ENCODE measurements at regions not wholly inside any gene's neighbourhood (a gene's known extent, or its start where the extent isn't known, plus 50 kb on each side); places are given as distances from the start of the nearest gene placed in this dataset.

DNA sequence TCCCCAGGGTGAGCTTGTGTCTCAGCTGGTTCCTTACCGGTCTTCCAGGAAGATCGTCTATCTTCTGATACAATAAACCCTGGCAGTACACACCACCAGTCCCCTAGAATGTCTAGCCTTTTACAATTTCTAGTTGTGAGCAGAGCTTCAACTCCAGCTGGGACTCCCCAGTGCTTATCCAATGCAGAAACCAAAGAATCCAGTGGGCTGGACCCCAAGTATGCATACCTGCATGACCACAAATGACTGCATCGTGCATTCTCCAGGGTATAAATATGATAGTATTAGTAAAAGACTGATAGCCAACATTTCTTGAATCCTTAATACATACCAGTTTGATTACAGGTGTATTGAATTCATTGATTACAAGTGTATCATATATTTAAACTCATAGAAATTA, 176.0 kb downstream of the SATB1 start:
- FAIRE-seq, result no peak
- no peak overlapping the region for H3K4me3 ChIP-seq (ENCODE audit: insufficient read depth, low read depth, low read length)
- Mint-ChIP-seq H3K27ac (ENCODE audit: unreplicated experiment) (no peak overlapping the region), H3K4me3 (ENCODE audit: unreplicated experiment) (no peak overlapping the region), H3K9me3 (ENCODE audit: unreplicated experiment) (peaks cover 3% of the 10 kb centered on the region), H3K4me1 (ENCODE audit: low read depth, unreplicated experiment) (peaks cover 6% of the 10 kb centered on the region), H3K27me3 (ENCODE audit: low read depth, unreplicated experiment) (no peaks in the 10 kb centered on the region), H3K36me3 (ENCODE audit: low read depth, unreplicated experiment) (peaks cover 2% of the 10 kb centered on the region)
- H3K4me1 ChIP-seq (ENCODE audit: insufficient read depth, low read length), result no peaks in the 10 kb centered on the region
- no peaks in the 10 kb centered on the region for H4K20me1 ChIP-seq (ENCODE audit: insufficient read depth, low read length)
- H2AFZ ChIP-seq (ENCODE audit: low read depth, low read length), result no peak overlapping the region
- H3K9me3 ChIP-seq (ENCODE audit: insufficient read depth, low read depth, low read length), result no peaks in the 10 kb centered on the region
- DNase-seq (ENCODE audit: low read depth), result peak; percentile 61
- no peaks in the 10 kb centered on the region for H3K36me3 ChIP-seq (ENCODE audit: insufficient read depth, low read length)
- TF ChIP-seq EZH2 (IDR thresholded peaks at IDR 0.05; ENCODE audit: insufficient read depth, low read length), result no peak
- TF ChIP-seq, protein P1, sequence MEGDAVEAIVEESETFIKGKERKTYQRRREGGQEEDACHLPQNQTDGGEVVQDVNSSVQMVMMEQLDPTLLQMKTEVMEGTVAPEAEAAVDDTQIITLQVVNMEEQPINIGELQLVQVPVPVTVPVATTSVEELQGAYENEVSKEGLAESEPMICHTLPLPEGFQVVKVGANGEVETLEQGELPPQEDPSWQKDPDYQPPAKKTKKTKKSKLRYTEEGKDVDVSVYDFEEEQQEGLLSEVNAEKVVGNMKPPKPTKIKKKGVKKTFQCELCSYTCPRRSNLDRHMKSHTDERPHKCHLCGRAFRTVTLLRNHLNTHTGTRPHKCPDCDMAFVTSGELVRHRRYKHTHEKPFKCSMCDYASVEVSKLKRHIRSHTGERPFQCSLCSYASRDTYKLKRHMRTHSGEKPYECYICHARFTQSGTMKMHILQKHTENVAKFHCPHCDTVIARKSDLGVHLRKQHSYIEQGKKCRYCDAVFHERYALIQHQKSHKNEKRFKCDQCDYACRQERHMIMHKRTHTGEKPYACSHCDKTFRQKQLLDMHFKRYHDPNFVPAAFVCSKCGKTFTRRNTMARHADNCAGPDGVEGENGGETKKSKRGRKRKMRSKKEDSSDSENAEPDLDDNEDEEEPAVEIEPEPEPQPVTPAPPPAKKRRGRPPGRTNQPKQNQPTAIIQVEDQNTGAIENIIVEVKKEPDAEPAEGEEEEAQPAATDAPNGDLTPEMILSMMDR (IDR thresholded peaks at IDR 0.05; ENCODE audit: insufficient read depth, low read depth, low read length), result no peak
- H3K79me2 ChIP-seq (ENCODE audit: insufficient read depth, low read length), result no peaks in the 10 kb centered on the region
- H3K27ac ChIP-seq (ENCODE audit: low read depth, low read length), result no peak overlapping the region
- no peak overlapping the region for H3K9ac ChIP-seq (ENCODE audit: low read length)
- no peaks in the 10 kb centered on the region for H3K27me3 ChIP-seq (ENCODE audit: insufficient read depth, low read length)
- H3K4me2 ChIP-seq (ENCODE audit: low read length), result no peak overlapping the region

DNA sequence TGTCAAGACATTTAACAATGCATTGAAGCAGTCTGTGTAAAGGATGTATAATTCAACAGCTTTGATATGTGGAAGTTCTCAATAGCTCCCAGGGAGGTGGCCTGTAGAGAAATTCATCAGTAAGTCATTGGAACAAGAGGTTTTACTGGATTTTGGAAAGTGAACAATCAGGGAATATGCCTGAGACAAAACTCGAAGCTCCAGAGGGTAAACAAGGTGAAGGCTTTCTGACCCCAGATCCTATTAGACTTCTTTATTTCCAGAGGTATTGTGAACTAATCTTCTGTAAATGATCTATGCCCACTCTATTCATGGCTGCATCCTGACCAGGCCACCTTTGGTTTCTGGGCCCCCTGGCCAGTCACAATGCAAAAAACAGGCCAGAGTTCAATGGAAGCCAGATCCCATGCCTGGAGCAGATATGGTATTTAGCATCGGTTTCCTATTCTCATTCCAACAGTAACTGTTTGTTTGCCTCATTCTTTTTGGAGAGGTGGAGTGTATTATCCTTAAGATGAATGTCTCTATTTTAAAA, 177.3 kb downstream of the SATB1 start:
- Histone ChIP-seq H3K79me2 (ENCODE audit: insufficient read depth, low read length) (no peaks in the 10 kb centered on the region), H3K9ac (ENCODE audit: low read length) (no peak overlapping the region), H3K4me1 (ENCODE audit: insufficient read depth, low read length) (no peaks in the 10 kb centered on the region), H3K4me2 (ENCODE audit: low read length) (no peak overlapping the region), H2AFZ (ENCODE audit: low read depth, low read length) (no peak overlapping the region), H3K36me3 (ENCODE audit: insufficient read depth, low read length) (no peaks in the 10 kb centered on the region), H3K4me3 (ENCODE audit: insufficient read depth, low read depth, low read length) (no peak overlapping the region), H3K27ac (ENCODE audit: low read depth, low read length) (no peak overlapping the region), H3K9me3 (ENCODE audit: insufficient read depth, low read depth, low read length) (no peaks in the 10 kb centered on the region), H3K27me3 (ENCODE audit: insufficient read depth, low read length) (no peaks in the 10 kb centered on the region), H4K20me1 (ENCODE audit: insufficient read depth, low read length) (no peaks in the 10 kb centered on the region)
- H3K4me1 Mint-ChIP-seq (ENCODE audit: low read depth, unreplicated experiment), result peaks cover 6% of the 10 kb centered on the region
- peaks cover 3% of the 10 kb centered on the region for H3K9me3 Mint-ChIP-seq (ENCODE audit: unreplicated experiment)
- H3K36me3 Mint-ChIP-seq (ENCODE audit: low read depth, unreplicated experiment), result peaks cover 2% of the 10 kb centered on the region
- no peak overlapping the region for H3K27ac Mint-ChIP-seq (ENCODE audit: unreplicated experiment)
- no peak for FAIRE-seq
- no peak overlapping the region for H3K4me3 Mint-ChIP-seq (ENCODE audit: unreplicated experiment)
- no peaks in the 10 kb centered on the region for H3K27me3 Mint-ChIP-seq (ENCODE audit: low read depth, unreplicated experiment)
- TF ChIP-seq, protein P1 (IDR thresholded peaks at IDR 0.05; ENCODE audit: insufficient read depth, low read depth, low read length), result no peak
- no peak for TF ChIP-seq EZH2 (IDR thresholded peaks at IDR 0.05; ENCODE audit: insufficient read depth, low read length)
- DNase-seq (ENCODE audit: low read depth), result no peak

DNA sequence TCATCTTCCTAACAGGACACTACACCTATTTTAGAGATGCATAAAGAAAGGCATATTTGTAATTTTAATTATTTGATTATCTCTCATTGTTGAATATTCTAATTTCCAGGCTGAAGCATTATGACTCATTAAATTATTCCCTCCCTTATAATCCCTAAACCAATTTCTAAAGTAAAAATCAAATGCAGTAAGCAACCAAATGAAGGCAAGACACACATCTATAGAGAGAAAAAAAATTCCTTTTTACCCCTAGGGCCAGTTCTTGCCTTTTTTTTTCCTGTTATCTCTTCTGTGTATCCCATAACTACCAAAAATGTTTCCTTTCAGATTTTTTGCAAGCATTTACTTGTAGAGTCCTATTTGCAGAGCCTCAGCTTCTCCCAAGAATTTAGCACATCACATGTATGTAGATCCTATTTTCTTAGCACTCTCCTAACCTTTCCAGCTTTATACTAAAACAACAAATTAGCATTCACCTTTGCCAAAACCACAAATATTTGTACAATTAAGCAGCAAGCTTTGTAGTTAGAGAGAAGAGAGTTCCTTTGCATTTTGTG, 177.9 kb downstream of the SATB1 start:
- no peak for TF ChIP-seq EZH2 (IDR thresholded peaks at IDR 0.05; ENCODE audit: insufficient read depth, low read length)
- TF ChIP-seq, protein P1 (IDR thresholded peaks at IDR 0.05; ENCODE audit: insufficient read depth, low read depth, low read length), result no peak
- no peak for FAIRE-seq

More for the DNA sequence above, 177.9 kb downstream of the SATB1 start:
- H4K20me1 ChIP-seq (ENCODE audit: insufficient read depth, low read length), result no peaks in the 10 kb centered on the region
- no peak overlapping the region for H3K4me3 ChIP-seq (ENCODE audit: insufficient read depth, low read depth, low read length)
- H3K79me2 ChIP-seq (ENCODE audit: insufficient read depth, low read length), result no peaks in the 10 kb centered on the region
- no peaks in the 10 kb centered on the region for H3K36me3 ChIP-seq (ENCODE audit: insufficient read depth, low read length)
- no peaks in the 10 kb centered on the region for H3K27me3 Mint-ChIP-seq (ENCODE audit: low read depth, unreplicated experiment)
- DNase-seq (ENCODE audit: low read depth), result peak; percentile 23
- no peak overlapping the region for H3K4me3 Mint-ChIP-seq (ENCODE audit: unreplicated experiment)
- H3K9ac ChIP-seq (ENCODE audit: low read length), result no peak overlapping the region
- H2AFZ ChIP-seq (ENCODE audit: low read depth, low read length), result no peak overlapping the region
- peaks cover 6% of the 10 kb centered on the region for H3K4me1 Mint-ChIP-seq (ENCODE audit: low read depth, unreplicated experiment)
- H3K36me3 Mint-ChIP-seq (ENCODE audit: low read depth, unreplicated experiment), result peaks cover 2% of the 10 kb centered on the region
- no peaks in the 10 kb centered on the region for H3K4me1 ChIP-seq (ENCODE audit: insufficient read depth, low read length)
- H3K4me2 ChIP-seq (ENCODE audit: low read length), result no peak overlapping the region
- H3K27ac Mint-ChIP-seq (ENCODE audit: unreplicated experiment), result no peak overlapping the region
- H3K27me3 ChIP-seq (ENCODE audit: insufficient read depth, low read length), result no peaks in the 10 kb centered on the region
- H3K9me3 Mint-ChIP-seq (ENCODE audit: unreplicated experiment), result peaks cover 3% of the 10 kb centered on the region
- no peaks in the 10 kb centered on the region for H3K9me3 ChIP-seq (ENCODE audit: insufficient read depth, low read depth, low read length)
- H3K27ac ChIP-seq (ENCODE audit: low read depth, low read length), result no peak overlapping the region

Data from astrocyte (in vitro differentiated cells and primary cell).